Adrenal gland (tissue), 9 donors: ENCODE measurements at regions not wholly inside any gene's neighbourhood (a gene's known extent, or its start where the extent isn't known, plus 50 kb on each side); places are given as distances from the start of the nearest gene placed in this dataset.

Experiments
- DNase-seq, 7 donors: peaks; one replicate each; pipeline ENCODE4 v3.0.0-alpha.2; 2019 to 2020
- H3K27ac ChIP-seq, 5 donors: fragments of 200-600 bp; sonication (generic) in 4 of 5; 1 replicate in 3 of 5; 2 replicates in 2 of 5; pipeline versions ENCODE4 v1.5.1 to v1.8.0; 2016 to 2020; ENCODE audit warnings: mild to moderate bottlenecking in 1 of 5
- H3K27me3 ChIP-seq: fragments of 200-600 bp; 2 replicates; pipeline ENCODE4 v1.8.0; 2021
- H3K36me3 ChIP-seq, 2 donors: fragments of 200-600 bp; replicated peaks in 1 of 2; 1 replicate in 1 of 2; 2 replicates in 1 of 2; pipeline versions ENCODE4 v1.5.1 to v1.8.0; 2018 to 2022
- H3K4me1 ChIP-seq, 2 donors: fragments of 200-600 bp; replicated peaks in 1 of 2; 1 replicate in 1 of 2; 2 replicates in 1 of 2; pipeline versions ENCODE4 v1.5.1 to v1.8.0; 2018 to 2021
- H3K4me3 ChIP-seq, 4 donors: fragments of 200-600 bp; sonication (generic) in 3 of 4; one replicate each; pipeline ENCODE4 v1.5.1; 2016 to 2018
- H3K9me3 ChIP-seq, 3 donors: fragments of 200-600 bp; sonication (generic) in 1 of 3; replicated peaks in 1 of 3; 1 replicate in 2 of 3; 2 replicates in 1 of 3; pipeline versions ENCODE4 v1.5.1 to v1.8.0; 2016 to 2021
- POLR2A ChIP-seq, 2 donors: fragments of 450-650 bp; IDR thresholded peaks; one replicate each; pipeline ENCODE4 v1.6.1; 2017; ENCODE audit warnings: antibody characterized with exemption in 2 of 2, mild to moderate bottlenecking in 2 of 2, moderate library complexity in 1 of 2
- whole genome bisulfite sequencing, 4 donors: extraction: QIAGEN DNeasy Blood & Tissue Kit in 2 of 4; methylation state at CpG; one replicate each; pipeline versions ENCODE4 v1.1.5 to v1.1.7; 2013 to 2017; 5-methylcytosine and 5-hydroxymethylcytosine counted together
- intact Hi-C, 2 donors: fragments of 100-400 bp; cut with DNase I; formaldehyde crosslinking; loops; one replicate each; pipeline versions ENCODE4 v1.14.1 to v1.15.0; 2022 to 2023
- TF ChIP-seq, protein P1 (sequence below), 6 experiments: fragments of 450-650 bp in 4 of 6; fragments of 200-600 bp in 2 of 6; sonication (generic) in 1 of 6; IDR thresholded peaks; 1 replicate in 5 of 6; 2 replicates in 1 of 6; pipeline versions ENCODE4 v1.5.1 to v1.8.0; 2016 to 2021; ENCODE audit warnings: antibody characterized with exemption in 6 of 6, mild to moderate bottlenecking in 2 of 6, moderate library complexity in 1 of 6
- donor health status: healthy with polysubstance abuse.
- donor health status: Bipolar disorder and iron deficiency.
- donor health status: DM: yes; HTN: yes; CAD: no.
- donor health status: DM: no; HTN: no; CAD: no.
- donor health status: DM: no; HTN: no; CAD: no.

DNA sequence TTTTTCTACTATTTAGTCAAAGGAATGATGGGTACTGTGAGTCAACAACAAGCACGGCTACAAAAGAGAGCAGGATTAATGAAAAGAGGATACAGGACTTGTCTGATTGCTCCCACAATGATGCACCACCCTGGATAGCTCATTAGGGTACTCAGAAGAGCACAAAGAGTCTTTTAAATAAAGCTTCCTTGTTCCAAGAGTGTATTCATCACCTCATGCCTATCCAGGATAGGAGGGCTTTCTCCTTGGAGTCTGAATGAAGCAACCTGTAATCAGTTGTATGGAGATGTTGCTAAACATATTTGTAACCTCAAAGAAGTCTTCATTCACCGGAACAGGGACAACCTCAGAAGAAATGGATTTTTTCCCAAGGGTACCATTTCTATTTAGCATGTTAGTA, 219.5 kb upstream of the TMEM161B start:
- intact Hi-C loops = no loop called here
- no peak for DNase-seq
- Histone ChIP-seq H3K36me3 (no peaks in the 10 kb centered on the region), H3K27ac (no peak overlapping the region), H3K4me1 (no peaks in the 10 kb centered on the region), H3K9me3 (no peaks in the 10 kb centered on the region), H3K4me3 (no peak overlapping the region), H3K27me3 (no peaks in the 10 kb centered on the region)
- 76 to 86% (median 82%) methylated on average over 2 of the region's 2 CpGs for WGBS, 4 donors
- TF ChIP-seq, protein P1, sequence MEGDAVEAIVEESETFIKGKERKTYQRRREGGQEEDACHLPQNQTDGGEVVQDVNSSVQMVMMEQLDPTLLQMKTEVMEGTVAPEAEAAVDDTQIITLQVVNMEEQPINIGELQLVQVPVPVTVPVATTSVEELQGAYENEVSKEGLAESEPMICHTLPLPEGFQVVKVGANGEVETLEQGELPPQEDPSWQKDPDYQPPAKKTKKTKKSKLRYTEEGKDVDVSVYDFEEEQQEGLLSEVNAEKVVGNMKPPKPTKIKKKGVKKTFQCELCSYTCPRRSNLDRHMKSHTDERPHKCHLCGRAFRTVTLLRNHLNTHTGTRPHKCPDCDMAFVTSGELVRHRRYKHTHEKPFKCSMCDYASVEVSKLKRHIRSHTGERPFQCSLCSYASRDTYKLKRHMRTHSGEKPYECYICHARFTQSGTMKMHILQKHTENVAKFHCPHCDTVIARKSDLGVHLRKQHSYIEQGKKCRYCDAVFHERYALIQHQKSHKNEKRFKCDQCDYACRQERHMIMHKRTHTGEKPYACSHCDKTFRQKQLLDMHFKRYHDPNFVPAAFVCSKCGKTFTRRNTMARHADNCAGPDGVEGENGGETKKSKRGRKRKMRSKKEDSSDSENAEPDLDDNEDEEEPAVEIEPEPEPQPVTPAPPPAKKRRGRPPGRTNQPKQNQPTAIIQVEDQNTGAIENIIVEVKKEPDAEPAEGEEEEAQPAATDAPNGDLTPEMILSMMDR (IDR thresholded peaks at IDR 0.05) = no peak
- TF ChIP-seq POLR2A (IDR thresholded peaks at IDR 0.05) = no peak

DNA sequence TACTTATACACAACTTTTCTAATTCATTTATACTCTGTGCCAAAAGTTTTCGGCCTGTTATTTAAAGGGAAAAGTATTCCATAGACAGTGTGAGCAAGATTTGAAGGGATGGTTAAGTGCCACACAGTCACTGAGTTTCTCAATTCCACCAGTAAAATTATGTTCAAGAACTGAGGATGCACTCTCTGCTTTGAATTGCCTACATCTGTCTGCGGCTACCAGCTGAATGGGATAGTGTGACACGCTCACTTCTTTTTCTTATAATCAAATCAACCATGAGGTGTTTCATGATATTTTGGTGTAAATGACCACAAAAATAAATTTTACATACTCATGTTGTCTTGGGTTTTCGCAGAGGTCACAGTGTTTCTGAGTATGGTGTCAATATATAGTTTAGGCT, 218.4 kb upstream of the TMEM161B start:
- intact Hi-C loops = no loop called here
- TF ChIP-seq, protein P1 (IDR thresholded peaks at IDR 0.05) = no peak
- WGBS, 4 donors = 85 to 92% (median 89%) methylated on average over 4 of the region's 4 CpGs

GRCh38 chr5:88486431-88486830, 217.8 kb upstream of the TMEM161B start:
- no peak for DNase-seq
- H3K27ac ChIP-seq = no peak overlapping the region
- no peaks in the 10 kb centered on the region for H3K4me1 ChIP-seq
- TF ChIP-seq, protein P1 (IDR thresholded peaks at IDR 0.05) = no peak
- no peak for TF ChIP-seq POLR2A (IDR thresholded peaks at IDR 0.05)
- intact Hi-C loops = no loop called here
- no peak overlapping the region for H3K4me3 ChIP-seq
- no peaks in the 10 kb centered on the region for H3K36me3 ChIP-seq
- 65 to 72% (median 68%) methylated on average over 3 of the region's 3 CpGs for WGBS, 4 donors
- H3K27me3 ChIP-seq = no peaks in the 10 kb centered on the region
- no peaks in the 10 kb centered on the region for H3K9me3 ChIP-seq

More for the DNA sequence above, 218.4 kb upstream of the TMEM161B start:
- Histone ChIP-seq H3K4me1 (no peaks in the 10 kb centered on the region), H3K36me3 (no peaks in the 10 kb centered on the region), H3K27me3 (no peaks in the 10 kb centered on the region), H3K27ac (no peak overlapping the region), H3K4me3 (no peak overlapping the region), H3K9me3 (no peaks in the 10 kb centered on the region)
- no peak for DNase-seq

- Histone ChIP-seq H3K36me3 (no peaks in the 10 kb centered on the region), H3K27me3 (no peaks in the 10 kb centered on the region), H3K4me1 (no peaks in the 10 kb centered on the region), H3K27ac (no peak overlapping the region), H3K9me3 (no peaks in the 10 kb centered on the region), H3K4me3 (no peak overlapping the region)
- 77 to 88% (median 82%) methylated on average over 1 of the region's 1 CpG for WGBS, 4 donors
- intact Hi-C loops = no loop called here
- no peak for DNase-seq
- TF ChIP-seq POLR2A (IDR thresholded peaks at IDR 0.05) = no peak
- TF ChIP-seq, protein P1 (IDR thresholded peaks at IDR 0.05) = no peak
Observed at GRCh38 chr5:88485531-88485930, 216.9 kb upstream of the TMEM161B start.
